ENCODE measurements at regions not wholly inside any gene's neighbourhood (a gene's known extent, or its start where the extent isn't known, plus 50 kb on each side); places are given as distances from the start of the nearest gene placed in this dataset.

GRCh38 chr3:62948921-62949320, 73.7 kb upstream of the CADPS start:
- 68% methylated on average over 4 of the region's 4 CpGs for WGBS (ENCODE audit: low lambda C conversion rate)
- ChIA-PET CTCF (no interaction called here), POLR2A (no interaction called here)
- no peak for DNase-seq
- Histone ChIP-seq H3K27me3 (ENCODE audit: insufficient read depth) (no peaks in the 10 kb centered on the region), H3K36me3 (replicated peaks in 1 of 2; ENCODE audit: control insufficient read depth in 1 of 2, insufficient read depth in 2 of 2, low read length in 1 of 2) (no peaks in the 10 kb centered on the region), H3K9me2 (no peaks in the 10 kb centered on the region), H3K4me2 (no peak overlapping the region), H3K79me2 (ENCODE audit: insufficient read depth) (no peaks in the 10 kb centered on the region), H4K20me1 (ENCODE audit: insufficient read depth) (no peaks in the 10 kb centered on the region), H3K9me3 (no peaks in the 10 kb centered on the region), H2AFZ (ENCODE audit: low read depth) (no peak overlapping the region), H3F3A (replicated peaks; ENCODE audit: insufficient read depth) (no peaks in the 10 kb centered on the region), H3K4me3 (ENCODE audit: low read depth in 2 of 2, low read length in 1 of 2) (no peak overlapping the region), H3K27ac (ENCODE audit: low read depth in 2 of 2, low read length in 1 of 2) (no peak overlapping the region), H3K4me1 (ENCODE audit: control insufficient read depth in 1 of 2, insufficient read depth in 2 of 2, low read depth in 1 of 2, low read length in 1 of 2) (no peaks in the 10 kb centered on the region), H3K9ac (no peak overlapping the region)
- TF ChIP-seq, protein P1, sequence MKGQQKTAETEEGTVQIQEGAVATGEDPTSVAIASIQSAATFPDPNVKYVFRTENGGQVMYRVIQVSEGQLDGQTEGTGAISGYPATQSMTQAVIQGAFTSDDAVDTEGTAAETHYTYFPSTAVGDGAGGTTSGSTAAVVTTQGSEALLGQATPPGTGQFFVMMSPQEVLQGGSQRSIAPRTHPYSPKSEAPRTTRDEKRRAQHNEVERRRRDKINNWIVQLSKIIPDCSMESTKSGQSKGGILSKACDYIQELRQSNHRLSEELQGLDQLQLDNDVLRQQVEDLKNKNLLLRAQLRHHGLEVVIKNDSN (IDR thresholded peaks at IDR 0.05; ENCODE audit: borderline replicate concordance, low read depth), result no peak
- TF ChIP-seq MAX (IDR thresholded peaks at IDR 0.05; ENCODE audit: low read depth), result no peak
- no peak for TF ChIP-seq FOXJ3 (CRISPR knock-in tag; IDR thresholded peaks at IDR 0.05)
- TF ChIP-seq USF2 (IDR thresholded peaks at IDR 0.05; ENCODE audit: borderline replicate concordance, low read depth, low read length), result no peak
- no peak for TF ChIP-seq MXI1 (IDR thresholded peaks at IDR 0.05; ENCODE audit: low read depth, low read length)
- no peak for TF ChIP-seq FOSL2 (IDR thresholded peaks at IDR 0.05; ENCODE audit: borderline replicate concordance, low read depth)
- no peak for TF ChIP-seq EP300 (IDR thresholded peaks at IDR 0.05; ENCODE audit: borderline replicate concordance in 1 of 2, low read depth in 1 of 2, low read length in 1 of 2)
- no peak for TF ChIP-seq SMC3 (IDR thresholded peaks at IDR 0.05; ENCODE audit: low read depth, low read length)
- TF ChIP-seq, protein P2, sequence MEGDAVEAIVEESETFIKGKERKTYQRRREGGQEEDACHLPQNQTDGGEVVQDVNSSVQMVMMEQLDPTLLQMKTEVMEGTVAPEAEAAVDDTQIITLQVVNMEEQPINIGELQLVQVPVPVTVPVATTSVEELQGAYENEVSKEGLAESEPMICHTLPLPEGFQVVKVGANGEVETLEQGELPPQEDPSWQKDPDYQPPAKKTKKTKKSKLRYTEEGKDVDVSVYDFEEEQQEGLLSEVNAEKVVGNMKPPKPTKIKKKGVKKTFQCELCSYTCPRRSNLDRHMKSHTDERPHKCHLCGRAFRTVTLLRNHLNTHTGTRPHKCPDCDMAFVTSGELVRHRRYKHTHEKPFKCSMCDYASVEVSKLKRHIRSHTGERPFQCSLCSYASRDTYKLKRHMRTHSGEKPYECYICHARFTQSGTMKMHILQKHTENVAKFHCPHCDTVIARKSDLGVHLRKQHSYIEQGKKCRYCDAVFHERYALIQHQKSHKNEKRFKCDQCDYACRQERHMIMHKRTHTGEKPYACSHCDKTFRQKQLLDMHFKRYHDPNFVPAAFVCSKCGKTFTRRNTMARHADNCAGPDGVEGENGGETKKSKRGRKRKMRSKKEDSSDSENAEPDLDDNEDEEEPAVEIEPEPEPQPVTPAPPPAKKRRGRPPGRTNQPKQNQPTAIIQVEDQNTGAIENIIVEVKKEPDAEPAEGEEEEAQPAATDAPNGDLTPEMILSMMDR (IDR thresholded peaks at IDR 0.05), result no peak
- no peak for TF ChIP-seq SIN3A (IDR thresholded peaks at IDR 0.05; ENCODE audit: borderline replicate concordance, low read depth, low read length)
- no peak for TF ChIP-seq IRF3 (IDR thresholded peaks at IDR 0.05; ENCODE audit: low read depth, low read length)
- TF ChIP-seq RCOR1 (IDR thresholded peaks at IDR 0.05; ENCODE audit: low read length), result no peak
- no peak for TF ChIP-seq NRF1 (IDR thresholded peaks at IDR 0.05; ENCODE audit: low read depth, low read length)
- TF ChIP-seq CHD2 (IDR thresholded peaks at IDR 0.05; ENCODE audit: low read length, partially characterized antibody), result no peak
- no peak for TF ChIP-seq TEAD4 (IDR thresholded peaks at IDR 0.05; ENCODE audit: borderline replicate concordance, insufficient read depth)
- TF ChIP-seq NFIC (IDR thresholded peaks at IDR 0.05; ENCODE audit: borderline replicate concordance), result no peak
- TF ChIP-seq, protein P3, sequence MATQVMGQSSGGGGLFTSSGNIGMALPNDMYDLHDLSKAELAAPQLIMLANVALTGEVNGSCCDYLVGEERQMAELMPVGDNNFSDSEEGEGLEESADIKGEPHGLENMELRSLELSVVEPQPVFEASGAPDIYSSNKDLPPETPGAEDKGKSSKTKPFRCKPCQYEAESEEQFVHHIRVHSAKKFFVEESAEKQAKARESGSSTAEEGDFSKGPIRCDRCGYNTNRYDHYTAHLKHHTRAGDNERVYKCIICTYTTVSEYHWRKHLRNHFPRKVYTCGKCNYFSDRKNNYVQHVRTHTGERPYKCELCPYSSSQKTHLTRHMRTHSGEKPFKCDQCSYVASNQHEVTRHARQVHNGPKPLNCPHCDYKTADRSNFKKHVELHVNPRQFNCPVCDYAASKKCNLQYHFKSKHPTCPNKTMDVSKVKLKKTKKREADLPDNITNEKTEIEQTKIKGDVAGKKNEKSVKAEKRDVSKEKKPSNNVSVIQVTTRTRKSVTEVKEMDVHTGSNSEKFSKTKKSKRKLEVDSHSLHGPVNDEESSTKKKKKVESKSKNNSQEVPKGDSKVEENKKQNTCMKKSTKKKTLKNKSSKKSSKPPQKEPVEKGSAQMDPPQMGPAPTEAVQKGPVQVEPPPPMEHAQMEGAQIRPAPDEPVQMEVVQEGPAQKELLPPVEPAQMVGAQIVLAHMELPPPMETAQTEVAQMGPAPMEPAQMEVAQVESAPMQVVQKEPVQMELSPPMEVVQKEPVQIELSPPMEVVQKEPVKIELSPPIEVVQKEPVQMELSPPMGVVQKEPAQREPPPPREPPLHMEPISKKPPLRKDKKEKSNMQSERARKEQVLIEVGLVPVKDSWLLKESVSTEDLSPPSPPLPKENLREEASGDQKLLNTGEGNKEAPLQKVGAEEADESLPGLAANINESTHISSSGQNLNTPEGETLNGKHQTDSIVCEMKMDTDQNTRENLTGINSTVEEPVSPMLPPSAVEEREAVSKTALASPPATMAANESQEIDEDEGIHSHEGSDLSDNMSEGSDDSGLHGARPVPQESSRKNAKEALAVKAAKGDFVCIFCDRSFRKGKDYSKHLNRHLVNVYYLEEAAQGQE (IDR thresholded peaks at IDR 0.05; ENCODE audit: low read depth, low read length), result no peak
- TF ChIP-seq PBX3 (IDR thresholded peaks at IDR 0.05), result no peak

Measured in SK-N-SH (cell line).